Heart left ventricle (tissue), 16 donors: ENCODE measurements at regions not wholly inside any gene's neighbourhood (a gene's known extent, or its start where the extent isn't known, plus 50 kb on each side); places are given as distances from the start of the nearest gene placed in this dataset.

Experiments
- ATAC-seq, 4 donors: fragments of 200-7000 bp; cut with Tn5 transposase; one replicate each; pipeline ENCODE4 v1.9.1; 2020 to 2022; ENCODE audit warnings: moderate library complexity in 4 of 4, mild to moderate bottlenecking in 3 of 4, moderate number of reproducible peaks in 1 of 4
- DNase-seq, 5 donors: peaks; one replicate each; pipeline ENCODE4 v3.0.0-alpha.2; 2020
- H3K27ac ChIP-seq, 12 donors: fragments of 200-600 bp; sonication (generic) in 4 of 12; one replicate each; pipeline versions ENCODE4 v1.5.0 to v1.8.0; 2016 to 2022; ENCODE audit warnings: mild to moderate bottlenecking in 2 of 12
- H3K27me3 ChIP-seq, 9 donors: fragments of 200-600 bp; sonication (generic) in 2 of 9; one replicate each; pipeline versions ENCODE4 v1.5.1 to v1.8.0; 2016 to 2022; ENCODE audit warnings: mild to moderate bottlenecking in 3 of 9
- H3K36me3 ChIP-seq, 9 donors: fragments of 200-600 bp; sonication (generic) in 2 of 9; one replicate each; pipeline versions ENCODE4 v1.5.0 to v1.8.0; 2018 to 2022; ENCODE audit warnings: mild to moderate bottlenecking in 2 of 9
- H3K4me1 ChIP-seq, 12 donors: fragments of 200-600 bp; sonication (generic) in 4 of 12; one replicate each; pipeline versions ENCODE4 v1.5.0 to v1.8.0; 2016 to 2022; ENCODE audit warnings: mild to moderate bottlenecking in 3 of 12
- H3K4me3 ChIP-seq, 12 donors: fragments of 200-600 bp; sonication (generic) in 4 of 12; one replicate each; pipeline versions ENCODE4 v1.5.0 to v1.8.0; 2017 to 2022; ENCODE audit warnings: mild to moderate bottlenecking in 9 of 12, moderate library complexity in 4 of 12
- H3K9me3 ChIP-seq, 12 donors: fragments of 200-600 bp; sonication (generic) in 4 of 12; one replicate each; pipeline versions ENCODE4 v1.5.0 to v1.8.0; 2016 to 2022; ENCODE audit warnings: mild to moderate bottlenecking in 1 of 12
- POLR2A ChIP-seq, 2 donors: fragments of 450-650 bp; IDR thresholded peaks; one replicate each; pipeline ENCODE4 v1.6.1; 2017; ENCODE audit warnings: antibody characterized with exemption in 2 of 2, mild to moderate bottlenecking in 2 of 2, moderate library complexity in 2 of 2
- WGBS, 4 donors: extraction: QIAGEN DNeasy Blood & Tissue Kit in 2 of 4; methylation state at CpG; one replicate each; pipeline versions ENCODE4 v1.1.5 to v1.1.7; 2013 to 2018; 5-methylcytosine and 5-hydroxymethylcytosine counted together
- intact Hi-C, 10 donors: fragments of 100-400 bp; cut with DNase I; formaldehyde crosslinking; loops; one replicate each; pipeline versions ENCODE4 v1.11.1 to v1.14.2; 2022
- TF ChIP-seq, protein P1 (sequence below), 12 donors: fragments of 200-600 bp; sonication (generic) in 4 of 12; IDR thresholded peaks; one replicate each; pipeline versions ENCODE4 v1.5.0 to v1.8.0; 2018 to 2022; ENCODE audit warnings: antibody characterized with exemption in 12 of 12, mild to moderate bottlenecking in 5 of 12
- donor health status: ischemic (EF 13 %, LVEDD 7.1; RV severe dilation, severe dysfunction).
- donor health status: healthy with polysubstance abuse.
- donor health status: DM: no; HTN: yes; CAD: no.
- donor health status: DM: no; HTN: no; CAD: no.
- donor health status: ischemic (EF 25% LVEDD 6.9; RV normal size, moderate dysfunction).
- donor health status: ischemic (EF 25% LVEDD 5.7; RV mildly dilated, moderate dysfunction).
- donor health status: healthy.
- donor health status: DM: yes; HTN: yes; CAD: no.
- donor health status: ischemic (EF 35%, LVEDD 5.7; RV mildly dilated, moderate dysfunction).
- donor health status: nonischemic (EF 11% LVEDD 7.7; RV severe dilation, severe dysfunction).
- donor health status: DM: yes; HTN: yes; CAD: no.
- donor health status: PGD.
- donor health status: ischemic (EF 29% LVEDD 5.4; RV normal size, mild dysfunction).
- donor health status: nonischemic (EF 23%, LVEDD 6.1; RV moderate dilation, normal function).

- Histone ChIP-seq H3K4me1 (no peaks in the 10 kb centered on the region), H3K27ac (no peak overlapping the region), H3K4me3 (no peak overlapping the region), H3K27me3 (no peaks in the 10 kb centered on the region), H3K9me3 (peaks cover 0 to 5% (median 0%) of the 10 kb centered on the region in 12 donors), H3K36me3 (no peaks in the 10 kb centered on the region)
- intact Hi-C loops = no loop called here
- WGBS, 4 donors = 85 to 95% (median 89%) methylated on average over 2 of the region's 2 CpGs
- no peak for TF ChIP-seq POLR2A (IDR thresholded peaks at IDR 0.05)
- TF ChIP-seq, protein P1, sequence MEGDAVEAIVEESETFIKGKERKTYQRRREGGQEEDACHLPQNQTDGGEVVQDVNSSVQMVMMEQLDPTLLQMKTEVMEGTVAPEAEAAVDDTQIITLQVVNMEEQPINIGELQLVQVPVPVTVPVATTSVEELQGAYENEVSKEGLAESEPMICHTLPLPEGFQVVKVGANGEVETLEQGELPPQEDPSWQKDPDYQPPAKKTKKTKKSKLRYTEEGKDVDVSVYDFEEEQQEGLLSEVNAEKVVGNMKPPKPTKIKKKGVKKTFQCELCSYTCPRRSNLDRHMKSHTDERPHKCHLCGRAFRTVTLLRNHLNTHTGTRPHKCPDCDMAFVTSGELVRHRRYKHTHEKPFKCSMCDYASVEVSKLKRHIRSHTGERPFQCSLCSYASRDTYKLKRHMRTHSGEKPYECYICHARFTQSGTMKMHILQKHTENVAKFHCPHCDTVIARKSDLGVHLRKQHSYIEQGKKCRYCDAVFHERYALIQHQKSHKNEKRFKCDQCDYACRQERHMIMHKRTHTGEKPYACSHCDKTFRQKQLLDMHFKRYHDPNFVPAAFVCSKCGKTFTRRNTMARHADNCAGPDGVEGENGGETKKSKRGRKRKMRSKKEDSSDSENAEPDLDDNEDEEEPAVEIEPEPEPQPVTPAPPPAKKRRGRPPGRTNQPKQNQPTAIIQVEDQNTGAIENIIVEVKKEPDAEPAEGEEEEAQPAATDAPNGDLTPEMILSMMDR (IDR thresholded peaks at IDR 0.05) = no peak
- DNase-seq (no peak), ATAC-seq (no peak)
Observed at GRCh38 chr4:22922426-22922825, 229.7 kb downstream of the GBA3 start.

GRCh38 chr4:22921936-22922335 is 229.2 kb downstream of the GBA3 start:
- DNase-seq (no peak), ATAC-seq (no peak)
- no peaks in the 10 kb centered on the region for H3K36me3 ChIP-seq
- no peaks in the 10 kb centered on the region for H3K27me3 ChIP-seq
- H3K4me3 ChIP-seq = no peak overlapping the region
- WGBS, 4 donors = 51 to 63% (median 56%) methylated on average over 5 of the region's 5 CpGs
- H3K27ac ChIP-seq = no peak overlapping the region
- no peak for TF ChIP-seq POLR2A (IDR thresholded peaks at IDR 0.05)
- no peaks in the 10 kb centered on the region for H3K4me1 ChIP-seq
- peaks cover 0 to 5% (median 0%) of the 10 kb centered on the region in 12 donors for H3K9me3 ChIP-seq
- intact Hi-C loops = no loop called here

DNA sequence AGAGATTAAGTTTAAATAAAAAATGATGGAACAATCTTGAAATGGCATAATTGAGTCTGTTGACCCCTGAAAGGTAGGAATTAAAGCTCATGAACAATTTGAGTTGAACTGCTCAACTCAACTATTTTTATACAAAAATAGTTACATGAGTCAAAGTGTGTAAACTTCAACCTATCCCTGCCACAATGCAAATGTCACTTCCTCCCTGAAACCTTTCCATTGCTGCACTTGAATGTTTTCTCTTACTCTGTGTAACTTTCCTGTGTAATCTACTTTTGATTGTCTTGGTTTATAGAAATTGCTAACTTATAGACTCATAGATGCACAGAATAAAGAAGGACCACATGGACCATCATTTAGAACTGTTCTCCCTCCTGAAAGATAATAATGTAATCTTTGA is 218.5 kb downstream of the GBA3 start:
- Histone ChIP-seq H3K9me3 (no peaks in the 10 kb centered on the region), H3K27me3 (no peaks in the 10 kb centered on the region), H3K36me3 (no peaks in the 10 kb centered on the region), H3K4me1 (peaks cover 0 to 4% (median 0%) of the 10 kb centered on the region in 12 donors), H3K4me3 (no peak overlapping the region), H3K27ac (no peak overlapping the region)
- intact Hi-C loops = no loop called here
- no peak for ATAC-seq
- DNase-seq = no peak
- TF ChIP-seq POLR2A (IDR thresholded peaks at IDR 0.05) = no peak
- TF ChIP-seq, protein P1 (IDR thresholded peaks at IDR 0.05) = no peak

GRCh38 chr4:22910200-22910599 is 217.5 kb downstream of the GBA3 start:
- H3K27ac ChIP-seq = no peak overlapping the region
- no peak overlapping the region for H3K4me3 ChIP-seq
- no peak for DNase-seq
- H3K4me1 ChIP-seq = peaks cover 0 to 4% (median 0%) of the 10 kb centered on the region in 12 donors
- WGBS, 4 donors = 40 to 46% (median 42%) methylated on average over 2 of the region's 2 CpGs
- TF ChIP-seq, protein P1 (IDR thresholded peaks at IDR 0.05) = no peak
- TF ChIP-seq POLR2A (IDR thresholded peaks at IDR 0.05) = no peak
- no peaks in the 10 kb centered on the region for H3K36me3 ChIP-seq
- intact Hi-C loops = no loop called here
- H3K27me3 ChIP-seq = no peaks in the 10 kb centered on the region
- no peak for ATAC-seq
- no peaks in the 10 kb centered on the region for H3K9me3 ChIP-seq

DNA sequence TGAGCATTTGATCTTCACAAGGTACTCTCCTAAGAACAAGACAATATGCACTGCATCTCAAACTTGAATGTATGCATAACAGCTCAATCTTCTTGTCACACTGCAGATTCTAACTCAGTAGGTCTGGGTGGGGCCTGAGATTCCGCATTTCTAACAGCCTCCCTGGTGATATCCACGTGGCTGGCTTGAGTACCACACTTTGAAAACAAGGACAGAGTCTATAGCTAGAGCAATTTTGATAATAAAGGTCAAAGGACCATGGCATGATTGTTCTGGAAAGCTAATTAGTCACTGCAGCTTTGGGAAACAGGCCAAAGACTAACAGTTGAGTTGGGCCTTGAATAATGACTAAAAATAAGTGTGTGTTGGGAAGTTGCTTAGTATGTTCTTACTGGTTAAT is 213.3 kb downstream of the GBA3 start:
- intact Hi-C loops = no loop called here
- WGBS, 4 donors = 6 to 29% (median 21%) methylated on average over 2 of the region's 2 CpGs

More for the DNA sequence above, 213.3 kb downstream of the GBA3 start:
- H3K27ac ChIP-seq = no peak overlapping the region
- ATAC-seq = no peak
- H3K9me3 ChIP-seq = peaks cover 0 to 3% (median 0%) of the 10 kb centered on the region in 12 donors
- no peak for DNase-seq
- TF ChIP-seq, protein P1 (IDR thresholded peaks at IDR 0.05) = no peak
- no peak for TF ChIP-seq POLR2A (IDR thresholded peaks at IDR 0.05)
- no peaks in the 10 kb centered on the region for H3K36me3 ChIP-seq
- no peaks in the 10 kb centered on the region for H3K4me1 ChIP-seq
- no peaks in the 10 kb centered on the region for H3K27me3 ChIP-seq
- no peak overlapping the region for H3K4me3 ChIP-seq
